ENCODE measurements at regions not wholly inside any gene's neighbourhood (a gene's known extent, or its start where the extent isn't known, plus 50 kb on each side); places are given as distances from the start of the nearest gene placed in this dataset.

DNA sequence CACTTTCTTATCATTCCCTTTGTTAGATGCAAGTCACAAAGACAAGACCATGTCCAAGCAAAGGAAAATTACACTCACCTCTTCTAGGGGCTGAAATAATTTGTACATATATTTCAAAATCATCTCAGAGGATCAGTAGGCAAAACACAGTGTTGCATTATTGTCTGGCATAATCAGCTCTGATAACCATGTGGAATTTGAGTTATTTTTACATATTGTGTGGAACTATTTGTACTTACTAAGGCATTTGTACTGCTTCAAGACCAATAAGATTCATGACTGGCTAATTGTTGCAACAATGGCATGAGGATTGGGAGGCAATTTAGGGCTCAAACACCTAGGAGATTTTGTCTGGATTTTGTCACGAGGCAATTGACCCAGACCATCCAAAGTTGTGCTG lies 1716.4 kb downstream of the BRINP3 start:
- H3K9me3 ChIP-seq: no peaks in the 10 kb centered on the region
- DNase-seq: no peak
- no peaks in the 10 kb centered on the region for H3K4me1 ChIP-seq
- no peak overlapping the region for H3K4me3 ChIP-seq (replicated peaks in 1 of 3)
- no peak overlapping the region for H3K27ac ChIP-seq
- H3K27me3 ChIP-seq: no peaks in the 10 kb centered on the region
- intact Hi-C loops (cut with DNase I): no loop called here
- 71 to 79% methylated on average over 1 of the region's 1 CpG for WGBS, 2 donors
- no peaks in the 10 kb centered on the region for H3K36me3 ChIP-seq
- TF ChIP-seq, protein P1, sequence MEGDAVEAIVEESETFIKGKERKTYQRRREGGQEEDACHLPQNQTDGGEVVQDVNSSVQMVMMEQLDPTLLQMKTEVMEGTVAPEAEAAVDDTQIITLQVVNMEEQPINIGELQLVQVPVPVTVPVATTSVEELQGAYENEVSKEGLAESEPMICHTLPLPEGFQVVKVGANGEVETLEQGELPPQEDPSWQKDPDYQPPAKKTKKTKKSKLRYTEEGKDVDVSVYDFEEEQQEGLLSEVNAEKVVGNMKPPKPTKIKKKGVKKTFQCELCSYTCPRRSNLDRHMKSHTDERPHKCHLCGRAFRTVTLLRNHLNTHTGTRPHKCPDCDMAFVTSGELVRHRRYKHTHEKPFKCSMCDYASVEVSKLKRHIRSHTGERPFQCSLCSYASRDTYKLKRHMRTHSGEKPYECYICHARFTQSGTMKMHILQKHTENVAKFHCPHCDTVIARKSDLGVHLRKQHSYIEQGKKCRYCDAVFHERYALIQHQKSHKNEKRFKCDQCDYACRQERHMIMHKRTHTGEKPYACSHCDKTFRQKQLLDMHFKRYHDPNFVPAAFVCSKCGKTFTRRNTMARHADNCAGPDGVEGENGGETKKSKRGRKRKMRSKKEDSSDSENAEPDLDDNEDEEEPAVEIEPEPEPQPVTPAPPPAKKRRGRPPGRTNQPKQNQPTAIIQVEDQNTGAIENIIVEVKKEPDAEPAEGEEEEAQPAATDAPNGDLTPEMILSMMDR (IDR thresholded peaks at IDR 0.05): no peak
- no peak for TF ChIP-seq POLR2A (IDR thresholded peaks at IDR 0.05)

DNA sequence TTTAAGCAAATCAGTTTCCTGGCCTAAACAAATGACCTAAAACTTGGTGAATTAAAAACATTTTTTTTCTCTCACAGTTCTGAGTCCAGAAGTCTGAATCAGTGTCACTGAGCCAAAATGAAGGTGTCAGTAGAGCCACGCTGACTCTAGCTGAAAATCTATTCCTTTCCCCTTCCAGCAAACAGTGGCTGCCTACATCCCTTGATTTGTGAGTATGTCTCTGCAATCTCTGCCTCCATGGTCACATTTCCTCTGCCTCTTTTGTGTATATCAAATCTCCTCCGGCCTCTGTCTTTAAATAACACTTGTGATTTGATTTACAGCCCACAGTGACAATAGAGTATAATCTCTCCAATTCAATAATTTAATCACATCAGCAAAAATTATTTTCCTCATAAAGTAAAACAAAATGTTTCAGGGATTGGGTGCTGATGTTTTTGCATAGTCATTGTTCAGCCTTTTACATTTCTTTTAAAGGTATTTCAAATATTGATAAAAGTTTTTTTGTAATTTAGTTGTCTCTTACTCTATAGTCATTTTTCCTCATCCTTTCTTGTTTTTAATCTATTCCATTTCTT lies 1715.4 kb downstream of the BRINP3 start:
- DNase-seq: no peak
- intact Hi-C loops (cut with DNase I): no loop called here
- 74 to 80% methylated on average over 2 of the region's 2 CpGs for WGBS, 2 donors
- H3K27me3 ChIP-seq: no peaks in the 10 kb centered on the region
- H3K27ac ChIP-seq: no peak overlapping the region
- no peaks in the 10 kb centered on the region for H3K36me3 ChIP-seq
- H3K9me3 ChIP-seq: no peaks in the 10 kb centered on the region
- TF ChIP-seq, protein P1 (IDR thresholded peaks at IDR 0.05): no peak
- no peak for TF ChIP-seq POLR2A (IDR thresholded peaks at IDR 0.05)
- no peak overlapping the region for H3K4me3 ChIP-seq (replicated peaks in 1 of 3)
- H3K4me1 ChIP-seq: no peaks in the 10 kb centered on the region

DNA sequence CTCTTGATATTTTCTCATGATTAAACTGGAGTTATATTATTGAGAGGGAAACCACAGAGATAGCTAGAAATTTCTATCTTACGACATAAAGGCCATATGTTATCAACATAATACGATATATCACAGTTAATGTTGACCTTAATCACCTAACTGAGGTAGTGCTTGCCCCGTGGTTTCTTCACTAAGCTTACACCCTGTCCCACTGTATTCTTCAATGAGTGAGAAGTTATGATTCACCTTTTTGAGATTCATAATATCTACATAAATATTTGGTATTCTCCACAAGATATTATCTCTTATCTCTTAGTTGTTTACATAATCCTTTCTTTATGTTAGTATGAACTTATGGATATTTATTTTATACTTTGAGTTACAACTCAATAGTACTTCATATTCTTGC lies 1714.1 kb downstream of the BRINP3 start:
- WGBS, 2 donors: 89 to 90% methylated on average over 3 of the region's 3 CpGs

DNA sequence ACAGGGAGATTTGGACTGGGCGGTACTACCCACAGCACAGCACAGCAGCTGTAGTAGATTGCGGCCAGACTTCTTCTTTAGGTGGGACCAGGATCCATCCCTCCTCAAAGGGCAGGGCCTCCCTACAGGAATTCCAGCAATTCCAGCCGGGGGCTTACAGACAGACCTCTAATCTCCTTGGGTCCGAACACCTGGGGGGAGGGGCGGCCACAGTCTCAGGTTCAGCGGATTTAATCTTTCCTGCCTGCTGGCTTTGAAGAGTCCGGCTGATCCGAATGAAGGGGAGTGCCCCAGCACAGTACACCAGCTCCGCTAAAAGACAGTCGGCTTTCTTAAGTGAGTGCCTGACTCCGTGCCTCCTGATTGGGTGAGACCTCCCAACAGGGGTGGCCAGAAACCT lies 1708.5 kb downstream of the BRINP3 start:
- WGBS, 2 donors: 72 to 85% methylated on average over 6 to 10 of the region's 11 CpGs
- no peaks in the 10 kb centered on the region for H3K4me1 ChIP-seq
- H3K27me3 ChIP-seq: no peaks in the 10 kb centered on the region
- DNase-seq: no peak
- no peaks in the 10 kb centered on the region for H3K36me3 ChIP-seq
- H3K27ac ChIP-seq: no peak overlapping the region
- intact Hi-C loops (cut with DNase I): no loop called here
- H3K4me3 ChIP-seq (replicated peaks in 1 of 3): no peak overlapping the region
- H3K9me3 ChIP-seq: no peaks in the 10 kb centered on the region
- TF ChIP-seq, protein P1 (IDR thresholded peaks at IDR 0.05): no peak
- TF ChIP-seq POLR2A (IDR thresholded peaks at IDR 0.05): no peak

More for the DNA sequence above, 1714.1 kb downstream of the BRINP3 start:
- no peak for TF ChIP-seq POLR2A (IDR thresholded peaks at IDR 0.05)
- no peaks in the 10 kb centered on the region for H3K9me3 ChIP-seq
- no peak overlapping the region for H3K4me3 ChIP-seq (replicated peaks in 1 of 3)
- no peaks in the 10 kb centered on the region for H3K4me1 ChIP-seq
- H3K36me3 ChIP-seq: no peaks in the 10 kb centered on the region
- no peaks in the 10 kb centered on the region for H3K27me3 ChIP-seq
- DNase-seq: no peak
- H3K27ac ChIP-seq: no peak overlapping the region
- intact Hi-C loops (cut with DNase I): no loop called here

DNA sequence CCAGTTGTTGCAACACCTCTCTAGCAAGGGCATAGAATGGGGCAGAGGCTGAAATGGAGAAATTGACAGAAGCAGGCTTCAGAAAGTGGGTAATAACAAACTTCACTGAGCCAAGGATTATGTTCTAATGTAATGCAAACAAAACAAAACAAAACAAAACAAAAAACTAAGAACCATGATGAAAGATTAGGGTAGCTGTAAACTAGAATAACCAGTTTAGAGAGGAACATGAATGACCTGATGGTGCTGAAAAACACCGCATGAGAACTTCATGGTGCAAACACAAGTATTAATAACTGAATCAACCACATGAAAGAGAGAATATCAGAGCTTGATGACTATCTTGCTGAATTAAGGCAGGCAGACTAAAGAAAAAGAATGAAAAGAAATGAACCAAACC lies 1707.7 kb downstream of the BRINP3 start:
- no peak for DNase-seq

More for the DNA sequence above, 1707.7 kb downstream of the BRINP3 start:
- no peaks in the 10 kb centered on the region for H3K9me3 ChIP-seq
- TF ChIP-seq, protein P1 (IDR thresholded peaks at IDR 0.05): no peak
- TF ChIP-seq POLR2A (IDR thresholded peaks at IDR 0.05): no peak
- H3K36me3 ChIP-seq: no peaks in the 10 kb centered on the region
- 63 to 77% methylated on average over 1 of the region's 1 CpG for WGBS, 2 donors
- H3K27me3 ChIP-seq: no peaks in the 10 kb centered on the region
- intact Hi-C loops (cut with DNase I): no loop called here
- no peak overlapping the region for H3K27ac ChIP-seq
- H3K4me1 ChIP-seq: no peaks in the 10 kb centered on the region
- H3K4me3 ChIP-seq (replicated peaks in 1 of 3): no peak overlapping the region
